ENCODE measurements at regions not wholly inside any gene's neighbourhood (a gene's known extent, or its start where the extent isn't known, plus 50 kb on each side); places are given as distances from the start of the nearest gene placed in this dataset.

DNA sequence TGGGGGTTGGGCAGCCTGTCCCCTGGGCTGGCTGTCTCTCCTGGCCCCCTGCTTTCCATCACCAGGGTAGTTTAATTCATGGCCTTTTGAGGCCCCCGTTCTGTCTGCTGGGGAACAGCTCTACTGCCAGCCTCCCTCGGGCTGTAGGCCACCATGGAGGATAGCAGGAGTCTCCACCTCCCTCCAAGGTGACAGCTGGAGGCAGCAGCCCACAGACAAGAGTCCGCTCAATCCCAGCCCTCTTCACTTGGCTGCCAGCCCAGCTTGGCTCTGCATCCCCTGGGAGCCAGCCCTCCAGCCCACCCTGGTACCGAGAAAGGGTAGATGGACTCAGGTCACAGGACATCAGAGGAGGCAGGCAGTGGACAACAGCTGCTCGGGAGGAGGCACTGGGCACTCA, 194.6 kb upstream of the SDK2 start:
- H3K4me3 ChIP-seq (replicated peaks; ENCODE audit: low read depth, low read length) = no peak overlapping the region
- DNase-seq (ENCODE audit: extremely low read depth, low read depth) = no peak
- no peak for TF ChIP-seq CTCF (IDR thresholded peaks at IDR 0.05; ENCODE audit: low read depth, low read length, missing control alignments)

GRCh38 chr17:73840829-73841228, 196.6 kb upstream of the SDK2 start:
- no peak overlapping the region for H3K4me3 ChIP-seq (replicated peaks; ENCODE audit: low read depth, low read length)
- DNase-seq (ENCODE audit: extremely low read depth, low read depth) = no peak
- no peak for TF ChIP-seq CTCF (IDR thresholded peaks at IDR 0.05; ENCODE audit: low read depth, low read length, missing control alignments)

- no peak for DNase-seq (ENCODE audit: extremely low read depth, low read depth)
- TF ChIP-seq CTCF (IDR thresholded peaks at IDR 0.05; ENCODE audit: low read depth, low read length, missing control alignments) = peak; percentile 44
- H3K4me3 ChIP-seq (replicated peaks; ENCODE audit: low read depth, low read length) = no peak overlapping the region
Observed at GRCh38 chr17:73841431-73842060, 197.3 kb upstream of the SDK2 start.

- DNase-seq (ENCODE audit: extremely low read depth, low read depth) = no peak
- H3K4me3 ChIP-seq (replicated peaks; ENCODE audit: low read depth, low read length) = no peak overlapping the region
- TF ChIP-seq CTCF (IDR thresholded peaks at IDR 0.05; ENCODE audit: low read depth, low read length, missing control alignments) = no peak
Observed at GRCh38 chr17:73847952-73848351, 203.7 kb upstream of the SDK2 start.

DNA sequence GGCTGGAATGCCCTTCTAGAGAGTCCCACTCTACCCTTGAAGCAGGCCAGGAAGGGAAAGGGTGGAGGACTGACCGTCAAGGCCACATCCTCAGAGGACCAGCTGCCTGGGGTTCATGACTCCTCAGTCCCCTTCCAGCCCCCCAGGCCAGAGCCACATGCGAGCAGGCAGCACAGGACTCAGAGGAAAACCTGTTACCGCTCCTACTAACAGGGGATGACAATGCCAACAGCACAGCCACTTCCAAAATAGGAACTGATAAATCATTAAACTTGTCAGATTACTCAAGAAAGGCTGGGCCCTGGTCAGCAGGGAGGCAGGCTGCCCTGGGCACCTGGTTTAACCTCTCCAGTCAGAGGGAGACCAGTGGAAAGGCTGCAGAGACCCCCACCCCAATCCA, 206.2 kb upstream of the SDK2 start:
- no peak for TF ChIP-seq CTCF (IDR thresholded peaks at IDR 0.05; ENCODE audit: low read depth, low read length, missing control alignments)
- DNase-seq (ENCODE audit: extremely low read depth, low read depth) = no peak
- no peak overlapping the region for H3K4me3 ChIP-seq (replicated peaks; ENCODE audit: low read depth, low read length)

GRCh38 chr17:73851091-73851490, 206.8 kb upstream of the SDK2 start:
- no peak for DNase-seq (ENCODE audit: extremely low read depth, low read depth)
- no peak overlapping the region for H3K4me3 ChIP-seq (replicated peaks; ENCODE audit: low read depth, low read length)
- no peak for TF ChIP-seq CTCF (IDR thresholded peaks at IDR 0.05; ENCODE audit: low read depth, low read length, missing control alignments)

DNA sequence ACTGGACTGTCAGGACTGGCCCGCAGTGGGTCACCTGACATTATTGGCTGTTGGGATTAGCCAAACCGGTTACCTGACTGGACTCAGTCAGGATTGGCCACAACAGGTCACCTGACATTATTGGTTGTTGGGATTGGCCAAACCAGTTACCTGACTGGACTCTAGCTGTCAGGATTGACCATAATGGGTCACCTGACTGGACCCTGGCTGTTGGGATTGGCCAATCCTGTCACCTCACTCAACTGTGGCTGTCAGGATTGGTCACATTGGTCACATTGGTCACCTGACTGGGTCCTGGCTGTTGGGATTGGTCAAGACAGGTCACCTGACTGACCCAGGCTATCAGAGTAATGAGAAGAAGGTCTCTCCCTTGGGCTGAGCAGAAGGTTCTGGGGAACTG, 207.7 kb upstream of the SDK2 start:
- no peak for DNase-seq (ENCODE audit: extremely low read depth, low read depth)
- H3K4me3 ChIP-seq (replicated peaks; ENCODE audit: low read depth, low read length) = no peak overlapping the region
- no peak for TF ChIP-seq CTCF (IDR thresholded peaks at IDR 0.05; ENCODE audit: low read depth, low read length, missing control alignments)
